Neural progenitor cell (in vitro differentiated cells): ENCODE measurements at regions not wholly inside any gene's neighbourhood (a gene's known extent, or its start where the extent isn't known, plus 50 kb on each side); places are given as distances from the start of the nearest gene placed in this dataset.
"Not testable (repeated sequence)": the region's sequence is repeated elsewhere in the genome, so short reads cannot be mapped to it uniquely, and the experiment has no call there.

Experiments used
- CTCF ChIP-seq: fragments of 200-600 bp; sonication (generic); IDR thresholded peaks from 2 replicates; pipeline ENCODE4 v1.5.1; 2017; ENCODE audit warnings: antibody characterized with exemption, mild to moderate bottlenecking
- EZH2 ChIP-seq: fragments of 200-600 bp; sonication (generic); IDR thresholded peaks from 2 replicates; pipeline ENCODE4 v1.6.1; 2017; ENCODE audit warnings: antibody characterized with exemption, mild to moderate bottlenecking, moderate library complexity
- EZH2phosphoT487 ChIP-seq: fragments of 200-600 bp; sonication (generic); IDR thresholded peaks from 2 replicates; pipeline ENCODE4 v1.6.1; 2017; ENCODE audit warnings: antibody characterized with exemption

DNA sequence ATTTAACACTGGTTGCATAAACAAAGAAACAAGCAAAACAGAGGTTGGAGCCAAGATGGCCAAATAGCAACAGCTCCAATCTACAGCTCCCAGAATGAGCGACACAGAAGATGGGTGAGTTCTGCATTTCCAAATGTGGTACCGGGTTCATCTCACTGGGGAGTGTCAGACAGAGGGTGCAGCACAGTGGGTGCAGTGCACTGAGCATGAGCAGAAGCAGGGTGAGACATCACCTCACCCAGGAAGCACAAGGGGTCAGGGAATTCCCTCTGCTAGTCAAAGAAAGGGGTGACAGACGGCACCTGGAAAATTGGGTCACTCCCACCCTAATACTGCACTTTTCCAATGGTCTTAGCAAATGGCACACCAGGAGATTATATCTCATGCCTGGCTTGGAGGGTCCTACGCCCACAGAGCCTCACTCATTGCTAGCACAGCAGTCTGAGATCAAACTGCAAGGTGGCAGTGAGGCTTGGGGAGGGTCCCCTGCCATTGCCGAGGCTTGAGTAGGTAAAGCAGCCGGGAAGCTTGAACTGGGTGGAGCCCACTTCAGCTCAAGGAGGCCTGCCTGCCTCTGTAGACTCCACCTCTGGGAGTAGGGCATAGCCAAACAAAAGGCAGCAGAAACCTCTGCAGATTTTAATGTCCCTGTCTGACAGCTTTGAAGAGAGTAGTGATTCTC lies 4186.5 kb upstream of the OR11H1 start:
- TF ChIP-seq CTCF, EZH2, EZH2phosphoT487: not testable (repeated sequence)
